Stimulated activated CD8-positive, alpha-beta memory T cell treated with anti-CD3 and anti-CD28 coated beads, Interleukin-4, amount 100 ng/mL, for 24 hours (primary cell): ENCODE measurements at regions not wholly inside any gene's neighbourhood (a gene's known extent, or its start where the extent isn't known, plus 50 kb on each side); places are given as distances from the start of the nearest gene placed in this dataset.
"Not testable (repeated sequence)": the region's sequence is repeated elsewhere in the genome, so short reads cannot be mapped to it uniquely, and the experiment has no call there.

Experiments used
- DNase-seq: peaks from one replicate; pipeline ENCODE4 v3.0.0-alpha.2; 2020; ENCODE audit warnings: low read depth

GRCh38 chr4:141290771-141291170, 70.1 kb downstream of the ZNF330 start:
- no peak for DNase-seq

DNA sequence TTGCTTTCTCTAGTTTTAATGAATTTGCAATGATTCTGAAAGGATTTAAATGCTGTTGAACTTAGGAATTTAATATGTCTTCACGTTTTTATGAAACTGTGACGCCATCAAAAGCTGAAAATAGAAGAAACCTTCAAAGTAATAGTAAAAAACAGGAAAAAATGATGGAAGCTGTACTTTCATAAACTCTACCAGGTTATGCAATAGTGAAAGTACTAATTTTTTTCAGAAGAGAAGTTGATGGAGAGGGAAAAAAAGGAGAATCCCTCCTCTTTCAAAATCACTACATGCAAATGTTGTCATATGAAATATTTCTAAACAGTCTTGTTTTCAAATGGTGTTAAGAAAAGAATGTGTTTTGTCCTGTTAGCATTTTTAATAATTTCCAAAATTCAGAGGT, 73.6 kb downstream of the ZNF330 start:
- DNase-seq: no peak

DNA sequence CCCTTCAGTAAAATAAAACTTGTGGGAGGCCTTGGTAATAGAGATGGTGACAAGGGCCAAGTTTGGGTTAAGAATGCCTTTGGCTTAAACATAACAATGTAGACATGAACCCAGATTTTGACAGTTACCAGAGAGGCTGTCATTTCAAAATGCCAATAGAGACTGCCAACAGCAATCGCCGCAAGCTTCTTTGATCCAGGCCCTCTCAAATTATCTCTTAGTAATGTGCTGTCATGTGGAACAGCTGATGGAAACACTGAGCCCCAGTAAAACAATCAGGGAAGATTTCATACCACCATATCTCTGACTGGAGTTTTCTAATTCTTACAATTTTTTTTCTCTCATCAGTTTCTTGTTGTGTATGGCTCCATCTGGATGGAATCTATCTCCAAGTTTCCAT, 80.5 kb downstream of the ZNF330 start:
- no peak for DNase-seq

DNA sequence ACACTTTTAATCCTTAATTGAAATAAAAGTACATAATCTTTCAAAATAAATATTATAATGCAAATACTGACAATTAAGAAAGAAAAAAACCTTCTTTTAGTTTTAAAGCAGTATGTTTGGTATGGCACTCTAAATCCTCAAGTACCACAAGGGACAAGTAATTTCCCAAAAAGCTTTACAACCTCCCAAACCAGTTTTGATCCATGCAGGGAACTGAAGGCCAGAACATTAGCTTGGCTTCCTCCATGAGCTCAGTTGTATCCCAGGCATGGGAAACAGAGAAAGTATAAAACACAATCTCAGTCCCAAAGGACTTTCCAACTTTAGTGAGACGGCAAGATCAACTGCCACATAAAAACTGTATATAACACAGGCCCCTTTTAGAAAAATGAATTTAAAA, 82.2 kb downstream of the ZNF330 start:
- DNase-seq: no peak

DNA sequence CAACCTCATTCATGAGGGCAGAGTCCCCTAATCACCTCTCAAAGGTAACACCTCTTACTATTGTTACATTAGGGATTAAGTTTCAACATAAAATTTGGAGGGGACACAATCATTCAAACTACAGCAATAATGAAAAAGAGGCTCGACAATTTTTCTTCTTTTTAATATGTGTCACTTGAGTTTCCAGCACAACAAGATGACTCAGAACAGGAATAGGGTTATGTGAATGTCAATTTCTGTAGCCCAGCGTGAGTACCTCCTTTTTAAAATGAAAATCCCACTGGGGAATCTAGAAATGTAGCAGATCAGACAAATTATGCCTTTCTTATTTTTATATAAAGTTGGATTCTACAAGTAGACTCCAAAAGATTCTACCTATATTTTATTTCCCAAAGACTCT, 83.7 kb downstream of the ZNF330 start:
- no peak for DNase-seq

DNA sequence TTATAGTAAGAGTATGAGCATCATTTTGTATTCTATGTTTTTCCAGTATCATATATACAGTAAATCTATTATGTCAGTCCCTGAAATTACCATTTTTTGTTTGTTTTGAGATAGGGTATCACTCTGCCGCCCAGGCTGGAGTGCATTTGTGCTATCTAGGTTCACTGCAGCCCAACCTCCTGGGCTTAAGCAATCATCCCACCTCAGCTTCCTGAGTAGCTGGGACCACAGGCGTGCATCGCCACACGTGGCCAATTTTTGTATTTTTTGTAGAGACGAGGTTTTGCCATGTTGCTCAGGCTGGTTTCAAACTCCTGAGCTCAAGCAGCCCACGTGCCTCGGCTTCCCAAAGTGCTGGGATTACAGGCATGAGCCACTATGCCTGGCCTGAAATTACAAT, 85.6 kb downstream of the ZNF330 start:
- DNase-seq: no peak

DNA sequence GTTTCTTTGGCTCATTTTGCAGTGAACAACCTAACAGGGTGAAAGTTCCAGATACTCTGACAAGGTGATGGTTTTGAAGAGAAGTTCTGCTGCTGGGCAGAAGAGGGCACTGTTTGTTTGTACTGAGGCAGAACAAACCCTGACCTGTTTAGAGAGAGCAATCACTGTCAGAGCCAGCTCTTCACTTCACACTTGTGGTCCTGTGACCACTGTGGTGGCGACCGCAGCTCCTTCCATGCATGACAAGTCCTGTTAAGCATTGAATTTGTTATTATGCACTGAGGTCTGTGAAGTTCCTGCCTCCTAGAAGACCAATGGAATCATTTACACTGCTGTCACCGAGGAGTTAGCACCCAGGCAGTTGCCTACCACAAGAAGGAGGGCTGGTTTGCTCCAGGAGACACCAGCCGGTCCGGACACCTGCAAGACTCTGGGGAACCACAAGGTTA, 86.6 kb downstream of the ZNF330 start:
- DNase-seq: peak; percentile 48

- DNase-seq: no peak
These were observed 89.2 kb downstream of the ZNF330 start for GRCh38 chr4:141309874-141310273.

GRCh38 chr4:141311246-141312204, 90.8 kb downstream of the ZNF330 start:
- DNase-seq: no peak

- no peak for DNase-seq
These were observed 93.9 kb downstream of the ZNF330 start for GRCh38 chr4:141314627-141315026.

DNA sequence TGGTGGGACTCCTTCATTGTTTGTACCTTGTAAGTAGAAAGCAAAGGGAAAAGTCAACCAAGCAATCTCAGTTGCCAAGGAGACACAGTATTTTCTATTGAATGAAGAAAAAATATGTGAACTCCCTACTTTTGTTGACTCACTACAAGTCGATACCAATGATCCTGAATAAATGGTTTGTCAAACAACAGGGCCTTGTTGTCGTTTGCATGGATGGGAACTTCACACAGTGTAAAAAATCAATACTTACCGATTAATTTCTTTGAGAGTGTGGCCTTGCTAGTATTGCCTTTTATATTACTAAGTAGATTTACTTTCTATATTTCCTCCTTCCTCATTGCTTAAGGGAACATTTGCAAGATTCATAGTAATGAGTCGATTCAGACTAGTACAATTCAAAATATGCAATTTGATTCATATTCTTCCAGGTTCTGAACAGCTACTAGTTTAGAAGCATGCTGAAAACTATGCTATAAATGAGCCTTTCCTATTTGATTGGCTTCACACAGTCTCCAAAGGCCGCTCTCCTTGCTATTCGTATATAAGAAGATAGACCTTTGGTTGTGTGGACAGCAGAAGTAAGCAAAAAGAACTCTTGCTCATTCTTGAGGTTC, 108.0 kb downstream of the ZNF330 start:
- DNase-seq: no peak

- no peak for DNase-seq
These were observed 108.5 kb downstream of the ZNF330 start for GRCh38 chr4:141329174-141329569.

GRCh38 chr4:141330616-141331015, 109.9 kb downstream of the ZNF330 start:
- no peak for DNase-seq

DNA sequence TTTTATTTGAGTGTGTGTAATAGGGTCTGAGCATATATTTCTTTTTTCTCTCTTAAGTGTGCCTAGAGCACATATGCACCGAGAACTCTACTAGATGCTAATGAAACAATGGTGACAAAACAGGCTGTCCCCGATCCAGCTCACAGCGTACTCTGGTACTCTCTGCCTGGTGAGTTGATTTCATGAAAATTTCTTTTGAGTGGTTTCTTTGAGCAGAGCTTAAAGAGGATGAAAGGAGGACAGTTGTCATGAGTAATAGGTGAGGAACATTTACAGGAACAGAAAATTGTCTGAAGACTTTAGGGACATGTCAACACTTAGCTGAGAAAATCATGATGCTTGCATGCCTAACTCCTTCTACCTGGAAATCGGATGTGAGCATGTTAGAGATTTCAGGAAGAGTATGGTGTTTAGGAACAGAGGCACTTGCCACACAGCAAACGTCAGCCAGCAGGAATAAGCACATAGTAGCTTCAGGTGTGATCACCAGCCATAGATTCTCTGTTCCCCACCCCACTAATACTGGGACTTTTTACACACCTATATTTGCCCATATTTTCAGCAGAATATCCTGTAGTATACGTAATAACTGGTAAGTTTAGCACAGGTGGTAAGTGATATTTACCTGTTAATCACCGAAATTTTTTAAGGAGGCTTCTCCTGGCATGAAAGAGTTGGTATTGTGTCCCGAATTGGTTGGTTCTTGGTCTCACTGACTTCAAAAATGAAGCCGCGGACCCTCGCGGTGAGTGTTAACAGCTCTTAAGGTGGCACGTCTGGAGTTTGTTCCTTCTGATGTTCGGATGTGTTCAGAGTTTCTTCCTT, 111.1 kb downstream of the ZNF330 start:
- no peak for DNase-seq

DNA sequence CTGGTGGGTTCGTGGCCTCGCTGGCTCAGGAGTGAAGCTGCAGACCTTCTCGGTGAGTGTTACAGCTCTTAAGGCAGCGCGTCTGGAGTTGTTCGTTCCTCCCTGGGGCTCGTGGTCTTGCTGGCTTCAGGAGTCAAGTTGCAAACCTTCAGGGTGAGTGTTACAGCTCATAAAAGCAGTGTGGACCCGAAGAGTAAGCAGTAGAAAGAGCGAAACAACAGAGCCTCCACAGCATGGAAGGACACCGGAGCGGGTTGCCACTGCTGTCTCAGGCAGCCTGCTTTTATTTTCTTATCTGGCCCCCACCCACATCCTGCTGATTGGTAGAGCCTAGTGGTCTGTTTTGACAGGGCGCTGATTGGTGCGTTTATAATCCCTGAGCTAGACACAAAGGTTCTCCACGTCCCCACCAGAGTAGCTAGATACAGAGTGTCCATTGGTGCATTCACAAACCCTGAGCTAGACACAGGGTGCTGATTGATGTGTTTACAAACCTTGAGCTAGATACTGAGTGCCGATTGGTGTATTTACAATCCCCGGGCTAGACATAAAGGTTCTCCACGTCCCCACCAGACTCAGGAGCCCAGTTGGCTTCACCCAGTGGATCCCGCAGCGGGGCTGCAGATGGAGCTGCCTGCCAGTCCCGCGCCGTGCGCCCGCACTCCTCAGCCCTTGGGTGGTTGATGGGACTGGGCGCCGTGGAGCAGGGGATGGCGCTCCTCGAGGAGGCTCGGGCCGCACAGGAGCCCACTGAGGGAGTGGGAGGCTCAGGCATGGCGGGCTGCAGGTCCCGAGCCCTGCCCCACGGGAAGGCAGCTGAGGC, 111.9 kb downstream of the ZNF330 start:
- not testable (repeated sequence) for DNase-seq

DNA sequence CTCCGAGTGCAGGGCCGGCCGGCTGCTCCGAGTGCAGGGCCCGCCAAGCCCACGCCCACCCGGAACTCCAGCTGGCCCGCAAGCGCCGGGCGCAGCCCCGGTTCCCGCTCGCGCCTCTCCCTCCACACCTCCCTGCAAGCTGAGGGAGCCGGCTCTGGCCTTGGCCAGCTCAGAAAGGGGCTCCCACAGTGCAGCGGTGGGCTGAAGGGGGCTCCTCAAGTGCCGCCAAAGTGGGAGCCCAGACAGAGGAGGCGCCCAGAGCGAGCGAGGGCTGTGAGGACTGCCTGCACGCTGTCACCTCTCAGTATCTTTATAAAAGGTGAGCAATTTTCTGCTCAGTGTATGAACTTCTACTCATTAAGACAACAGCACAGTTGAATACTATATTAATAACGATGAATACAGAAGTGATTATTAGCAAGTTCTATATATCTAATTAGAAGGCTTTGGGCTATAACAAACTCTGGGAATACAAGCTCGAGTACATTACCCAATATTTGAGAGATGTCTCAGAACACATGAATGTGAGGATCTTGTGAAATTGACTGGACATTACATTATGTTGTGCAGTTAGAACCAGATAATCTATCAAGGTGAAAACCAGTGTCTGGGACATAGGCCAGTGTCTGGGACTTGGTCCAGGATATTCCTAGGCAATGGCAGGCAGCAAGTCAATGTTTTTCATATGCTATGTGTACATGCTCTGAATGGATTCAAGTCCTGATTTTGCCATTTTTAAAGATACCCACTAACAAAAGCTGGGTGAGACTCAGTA, 112.9 kb downstream of the ZNF330 start:
- DNase-seq: not testable (repeated sequence)

DNA sequence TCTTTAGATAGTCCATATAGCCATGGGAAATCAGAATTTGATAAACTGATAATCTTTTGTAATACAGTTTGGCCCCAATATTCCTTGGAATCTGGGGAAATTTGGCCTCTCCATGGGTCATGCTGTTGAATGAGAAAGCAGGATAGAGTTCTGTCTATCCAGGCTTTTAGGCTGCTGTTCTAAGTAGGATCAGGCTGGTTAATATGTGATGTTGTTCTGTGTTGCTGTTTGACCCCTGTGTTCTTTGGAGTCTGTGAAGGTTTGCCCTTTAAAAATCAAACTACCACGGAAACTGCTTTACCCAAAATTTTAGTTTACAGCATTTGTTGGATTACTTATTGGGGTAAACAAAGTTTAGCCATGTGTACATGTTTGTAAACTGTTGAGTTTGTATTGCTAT, 114.5 kb downstream of the ZNF330 start:
- no peak for DNase-seq

DNA sequence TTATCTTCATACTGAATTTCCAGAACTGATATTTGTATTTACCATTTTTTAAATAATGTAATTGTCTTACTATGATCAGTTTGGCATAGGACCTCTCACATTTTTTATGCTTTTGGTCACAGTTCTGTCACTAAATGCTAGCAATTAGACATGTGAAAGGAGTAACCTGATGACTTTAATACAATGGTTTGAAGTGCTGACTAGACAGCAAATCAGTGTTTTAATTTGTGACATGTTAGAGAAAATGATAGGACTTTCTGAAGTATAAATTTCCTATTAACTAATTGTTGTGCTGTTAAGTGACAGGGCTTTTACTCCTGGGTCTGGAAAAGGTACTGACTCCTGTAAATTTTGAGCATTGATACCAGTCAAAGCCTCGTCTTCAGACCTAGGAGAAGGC, 117.5 kb downstream of the ZNF330 start:
- no peak for DNase-seq

- DNase-seq: no peak
These were observed 118.7 kb downstream of the ZNF330 start for GRCh38 chr4:141339391-141339790.

- DNase-seq: no peak
These were observed 119.3 kb downstream of the ZNF330 start for GRCh38 chr4:141339966-141340365.

DNA sequence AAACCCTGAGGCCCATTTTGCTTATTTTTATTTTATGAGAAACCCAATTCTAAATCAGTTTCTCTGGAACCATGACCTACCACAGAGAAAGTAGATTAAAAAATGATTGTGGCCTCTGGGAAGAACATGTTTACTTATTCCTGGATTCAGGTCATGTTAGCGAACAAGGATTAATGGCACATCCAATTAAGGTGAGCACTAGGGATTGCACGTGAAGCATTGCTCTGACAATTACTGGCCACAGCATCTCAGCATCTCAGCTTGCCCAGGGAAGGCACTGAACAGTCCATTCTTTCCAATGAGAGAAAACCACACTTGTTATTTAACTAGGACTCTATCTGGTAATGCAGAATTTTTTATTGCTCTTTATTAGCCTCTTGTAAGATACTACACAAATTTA, 119.8 kb downstream of the ZNF330 start:
- DNase-seq: no peak
